ENCODE measurements at regions not wholly inside any gene's neighbourhood (a gene's known extent, or its start where the extent isn't known, plus 50 kb on each side); places are given as distances from the start of the nearest gene placed in this dataset.
"Not testable (repeated sequence)": the region's sequence is repeated elsewhere in the genome, so short reads cannot be mapped to it uniquely, and the experiment has no call there.

DNA sequence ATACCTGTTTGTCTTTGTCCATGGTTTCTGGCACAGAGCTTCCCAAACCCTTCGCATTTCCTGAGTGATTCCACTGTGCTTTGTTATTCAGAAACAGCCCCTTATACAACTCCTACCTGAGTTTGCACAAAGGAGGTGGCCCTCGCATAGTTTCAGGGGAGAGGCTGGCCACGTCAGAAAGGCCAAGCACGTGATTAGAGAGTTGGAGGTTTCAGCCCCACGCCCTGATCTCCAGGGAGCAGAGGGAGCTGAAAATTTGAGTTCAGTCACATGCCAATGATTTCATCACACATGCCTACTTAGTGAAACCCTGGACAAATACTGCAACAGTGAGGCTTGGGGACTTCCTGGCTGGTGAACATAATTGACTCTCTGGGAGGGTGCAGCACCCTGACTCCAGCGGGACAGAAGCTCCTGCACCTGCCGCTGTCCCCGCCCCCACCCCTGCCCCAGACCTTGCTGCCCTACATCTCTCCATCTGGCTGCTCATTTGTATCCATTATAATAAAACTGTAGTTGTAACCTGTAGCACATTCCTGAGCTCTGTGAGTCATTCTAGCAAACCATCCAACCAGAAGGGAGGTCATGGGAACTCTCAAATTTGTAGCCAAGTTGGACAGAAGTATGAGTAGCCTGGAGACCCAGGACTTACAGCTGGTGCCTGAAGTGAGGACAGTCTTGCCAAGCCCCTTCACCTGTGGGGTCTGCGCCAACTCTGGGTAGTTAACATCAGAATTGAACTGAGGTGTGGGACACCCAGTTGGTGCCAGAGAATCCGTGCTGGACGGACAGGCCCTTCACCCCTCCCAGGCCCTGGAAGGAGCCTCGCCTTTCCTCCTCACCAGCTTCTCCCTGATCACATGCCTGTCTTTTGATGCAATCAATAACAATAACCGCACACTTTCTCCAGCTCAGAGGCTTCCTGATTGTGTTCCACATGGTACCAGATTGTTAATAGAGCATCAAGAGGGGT is 224.3 kb downstream of the ANAPC1 start:
- peak; percentile 88 for ATAC-seq

DNA sequence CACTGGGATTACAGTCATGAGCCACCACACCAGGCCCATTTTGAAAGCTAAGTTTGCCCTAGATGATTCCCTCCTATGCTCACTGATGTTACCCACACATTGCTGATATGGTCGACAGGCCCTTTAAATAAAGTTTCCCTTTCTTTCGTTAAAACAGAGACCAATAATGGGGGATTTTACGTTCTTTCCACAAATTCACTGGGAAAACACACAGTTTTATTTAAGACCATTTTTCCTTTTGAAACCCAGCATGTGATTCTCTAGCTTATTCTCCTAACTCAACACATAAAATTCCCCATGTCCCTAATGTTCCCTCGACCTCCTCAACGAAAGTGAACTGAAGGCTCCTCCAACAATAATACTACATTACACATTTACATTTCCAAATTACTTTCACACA is 223.2 kb downstream of the ANAPC1 start:
- no peak for ATAC-seq

DNA sequence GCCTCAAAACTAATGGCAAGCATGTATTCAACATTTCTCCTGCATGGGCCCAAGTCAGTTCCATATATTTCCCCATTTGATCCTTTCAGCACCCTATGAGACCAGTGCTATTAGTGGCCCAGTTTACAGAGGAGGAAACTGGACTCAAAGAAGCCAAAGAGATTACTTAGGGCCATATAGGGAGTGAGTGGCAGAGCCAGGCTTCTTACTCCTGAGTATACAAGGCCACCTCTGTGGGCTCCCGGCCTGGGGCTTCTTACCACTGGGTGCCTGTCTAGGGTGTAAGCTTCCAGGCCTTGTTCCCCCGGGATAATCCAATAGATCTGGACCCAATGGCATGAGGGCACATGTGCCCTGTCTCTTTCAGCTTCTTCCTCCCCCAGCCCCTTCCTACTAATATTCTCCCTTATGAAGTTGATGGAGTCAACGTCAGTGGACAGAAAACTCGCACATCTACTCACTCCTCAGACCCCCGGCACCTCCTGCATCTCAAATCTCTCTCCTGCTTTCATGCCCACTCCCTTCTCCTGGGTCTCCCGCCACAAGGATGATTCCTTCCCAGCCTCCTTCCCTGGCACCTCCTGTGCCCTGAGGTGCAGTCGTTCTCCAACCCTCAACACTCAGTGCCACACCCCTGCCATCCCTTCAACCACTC is 222.6 kb downstream of the ANAPC1 start:
- ATAC-seq = peak; percentile 40

DNA sequence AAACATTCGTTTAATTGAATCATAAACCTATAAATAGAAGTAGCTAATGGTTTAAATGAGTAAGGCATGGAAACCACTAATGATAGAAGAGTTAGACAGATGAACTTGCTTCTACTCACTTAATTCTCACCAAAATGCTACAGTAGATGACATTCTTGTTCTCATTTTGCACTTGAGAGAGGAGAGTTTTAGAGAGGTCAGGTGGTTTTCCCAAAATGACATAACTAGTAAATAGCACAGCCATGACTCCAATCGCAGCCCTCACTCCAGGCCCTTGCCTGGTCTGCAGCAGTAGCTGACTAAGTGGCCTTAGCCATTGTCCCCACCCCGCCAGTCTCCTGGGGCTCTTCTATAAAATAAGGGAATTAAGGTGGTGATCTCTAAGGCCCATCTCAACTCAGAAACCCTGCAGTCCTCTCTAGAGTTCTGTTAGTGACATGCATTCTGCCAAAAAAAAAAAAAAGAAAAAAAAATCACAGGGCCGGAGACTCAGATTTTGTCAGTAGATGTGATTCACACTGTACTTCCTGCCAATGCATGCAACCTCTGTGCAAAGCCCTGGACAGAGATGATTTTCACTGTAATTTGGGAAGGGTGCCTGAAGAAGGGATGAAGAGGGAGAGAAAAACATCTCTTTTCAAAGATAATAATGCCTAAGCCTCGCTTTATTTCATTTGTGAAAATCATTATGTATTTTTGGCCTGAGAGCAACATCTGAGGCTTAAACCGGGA is 221.8 kb downstream of the ANAPC1 start:
- no peak for ATAC-seq

DNA sequence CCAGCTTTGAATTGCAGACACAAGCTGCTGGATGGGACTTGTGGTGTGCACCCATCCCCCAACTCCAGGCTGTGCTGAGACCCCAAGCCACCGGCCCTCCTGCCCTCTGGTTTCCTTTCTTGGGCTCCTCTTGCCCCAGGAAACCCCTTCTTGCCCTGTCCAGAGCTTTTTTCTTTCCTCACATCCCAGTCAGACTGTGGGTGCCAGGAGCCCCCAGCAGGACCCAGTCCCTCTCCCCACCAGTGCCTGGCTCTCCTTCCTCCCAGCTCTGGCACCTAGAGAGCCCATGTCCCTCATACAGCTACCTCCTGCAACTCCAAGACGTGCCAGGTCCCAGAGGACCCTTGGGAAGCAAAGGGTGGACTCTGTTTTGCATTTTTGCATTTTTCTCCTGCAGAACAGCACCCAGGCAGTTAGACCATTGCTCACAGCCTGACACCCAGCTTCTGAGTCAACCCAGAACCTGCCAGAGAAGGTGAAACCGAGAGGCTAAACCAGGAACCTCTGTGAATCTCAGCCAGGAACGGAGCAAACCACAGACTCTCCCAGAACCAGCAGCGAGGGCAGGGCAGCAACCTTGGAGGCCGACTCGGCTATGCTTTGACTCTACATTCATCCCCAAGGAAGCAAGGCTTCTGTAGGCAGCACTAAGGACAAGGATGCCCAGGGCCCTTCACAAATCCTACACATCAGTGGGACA is 221.1 kb downstream of the ANAPC1 start:
- ATAC-seq = peak; percentile 44

DNA sequence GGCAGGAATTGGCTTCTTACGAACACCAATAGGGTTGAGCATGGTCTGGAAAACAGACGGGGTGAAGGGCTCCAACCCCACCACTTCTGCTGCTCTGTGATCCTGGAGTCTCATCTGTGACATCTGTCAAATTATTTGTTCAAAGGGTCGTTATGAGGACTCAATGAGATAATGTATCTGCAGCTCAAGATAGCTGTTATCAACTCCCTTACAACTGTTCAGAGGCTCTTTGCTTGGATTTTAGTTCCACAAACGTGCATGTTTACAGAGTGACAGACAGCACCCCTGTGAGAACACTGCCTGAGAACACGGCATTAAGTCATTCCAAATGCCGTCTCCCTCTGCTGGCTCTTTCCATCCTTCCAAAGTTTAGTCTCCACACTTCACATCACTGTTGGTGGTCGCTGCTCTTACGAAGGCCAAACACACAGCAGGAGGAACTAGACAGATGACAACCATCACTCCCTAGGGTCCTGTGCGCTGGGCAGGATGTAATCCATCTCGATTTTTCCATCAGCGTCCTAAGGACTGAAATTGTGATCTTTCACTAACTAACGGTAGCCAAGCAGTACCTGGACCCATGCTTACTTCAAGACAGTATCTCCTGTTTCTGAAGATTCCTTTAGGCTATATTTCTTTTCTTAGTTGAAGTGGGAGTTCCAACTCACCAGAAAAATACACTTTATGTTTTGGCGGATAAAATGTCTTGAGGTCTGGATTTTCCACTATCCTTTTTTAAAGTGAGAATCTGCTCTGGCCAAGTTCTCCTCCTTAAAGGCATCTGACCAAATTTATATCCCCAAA is 220.3 kb downstream of the ANAPC1 start:
- no peak for ATAC-seq

DNA sequence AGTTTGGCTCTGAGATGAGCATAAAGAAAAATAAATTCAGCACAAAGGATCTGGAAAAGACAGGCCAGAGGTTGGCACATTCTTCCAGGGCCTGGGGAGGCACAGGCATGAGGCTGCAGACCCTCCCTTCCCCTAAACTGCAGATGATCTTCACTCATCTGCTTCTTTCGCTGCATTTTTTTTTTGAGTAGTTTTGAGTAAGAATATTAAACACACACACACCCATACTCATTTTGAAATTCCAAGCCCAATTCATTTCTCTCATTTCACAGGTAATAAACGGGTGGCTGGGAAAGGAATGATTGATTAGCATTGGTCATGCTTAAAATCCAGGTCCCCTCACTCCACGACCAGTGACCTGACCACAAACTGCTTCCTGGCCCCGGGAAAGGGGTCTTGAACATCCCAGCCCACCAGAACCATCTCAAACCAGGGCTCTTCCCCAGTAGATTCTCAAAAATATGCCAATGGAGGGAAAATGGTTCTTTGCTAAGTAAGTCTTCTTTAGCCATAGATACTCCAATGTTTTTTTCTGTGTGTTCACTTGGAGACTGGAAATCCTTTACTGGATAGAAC is 219.6 kb downstream of the ANAPC1 start:
- no peak for ATAC-seq

DNA sequence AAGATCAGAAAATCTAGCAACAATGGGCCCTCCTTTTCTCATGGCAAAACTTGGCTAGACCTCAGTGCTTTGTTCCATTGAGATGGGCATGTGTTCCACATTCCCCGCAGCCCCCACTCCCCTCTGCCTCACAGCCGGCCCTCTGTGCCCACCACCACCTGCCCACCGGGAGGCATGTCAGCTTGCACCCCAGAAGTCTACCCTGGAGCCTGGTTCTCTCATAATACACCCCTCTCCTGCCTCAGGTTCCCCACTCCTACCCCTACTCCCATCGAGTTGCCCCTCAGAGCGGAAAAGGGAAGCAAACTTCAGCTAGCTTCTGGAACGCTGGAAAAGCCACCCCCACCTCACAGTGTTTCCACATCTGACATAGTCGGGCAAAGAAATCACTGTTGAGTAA is 219.0 kb downstream of the ANAPC1 start:
- ATAC-seq = no peak

DNA sequence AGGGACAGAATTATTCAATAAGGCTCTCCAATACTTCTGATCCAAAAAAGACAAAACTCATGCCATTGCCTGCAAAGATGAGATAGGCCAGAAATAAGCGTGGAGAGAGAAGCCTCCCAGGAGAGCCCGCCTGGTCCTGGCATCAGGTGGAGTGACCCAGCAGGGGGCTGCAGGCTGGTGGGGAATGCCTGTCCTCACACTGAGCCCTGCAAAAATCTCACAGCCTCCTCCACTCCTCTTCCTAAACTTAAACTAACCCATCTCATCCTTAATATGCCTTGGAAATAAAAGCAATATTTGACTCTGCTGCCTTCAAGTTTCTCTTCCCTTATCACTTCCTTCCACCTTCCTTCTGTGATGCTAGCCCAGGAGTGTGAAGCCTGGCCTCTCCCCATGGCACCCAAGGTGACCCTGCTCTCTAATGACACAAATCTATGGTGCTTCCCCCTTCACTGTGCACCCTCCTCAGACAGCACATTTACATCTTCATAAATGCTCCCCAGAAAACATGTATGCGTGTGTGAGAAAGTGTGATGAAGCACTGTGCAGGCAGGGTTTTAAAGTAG is 218.4 kb downstream of the ANAPC1 start:
- ATAC-seq = no peak

DNA sequence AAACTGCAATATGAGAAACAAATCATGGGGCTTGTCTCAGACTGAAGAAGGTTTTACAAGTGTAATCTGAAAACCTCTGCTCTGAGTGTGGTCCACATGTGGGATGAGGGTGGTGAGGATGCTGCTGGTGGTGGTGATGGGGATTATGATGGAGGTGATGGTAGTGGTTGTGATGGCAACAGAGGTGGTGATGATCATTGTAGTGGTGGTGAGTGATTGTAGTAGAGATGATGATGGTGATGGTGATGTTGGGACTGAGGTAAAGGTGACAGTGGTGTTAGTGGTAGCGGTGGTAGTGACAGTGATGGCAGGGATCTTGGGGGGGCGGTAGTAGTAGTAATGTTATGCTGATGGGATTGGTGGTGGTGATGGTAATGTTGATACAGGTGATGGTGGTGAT is 217.8 kb downstream of the ANAPC1 start:
- no peak for ATAC-seq

DNA sequence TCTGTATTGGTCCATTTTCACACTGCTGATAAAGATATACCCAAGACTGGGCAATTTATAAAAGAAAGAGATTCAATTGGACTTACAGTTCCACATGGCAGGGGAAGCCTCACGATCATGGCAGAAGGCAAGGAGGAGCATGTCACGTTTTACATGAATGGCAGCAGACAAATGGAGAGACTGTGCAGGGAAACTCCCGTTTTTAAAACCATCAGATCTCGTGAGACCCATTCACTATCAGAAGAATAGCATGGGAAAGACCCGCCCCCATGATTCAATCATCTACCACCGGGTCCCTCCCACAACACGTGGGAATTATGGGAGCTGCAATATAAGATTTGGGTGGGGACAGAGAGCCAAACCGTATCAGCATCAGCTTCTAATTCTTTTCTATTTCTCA is 217.0 kb downstream of the ANAPC1 start:
- no peak for ATAC-seq

DNA sequence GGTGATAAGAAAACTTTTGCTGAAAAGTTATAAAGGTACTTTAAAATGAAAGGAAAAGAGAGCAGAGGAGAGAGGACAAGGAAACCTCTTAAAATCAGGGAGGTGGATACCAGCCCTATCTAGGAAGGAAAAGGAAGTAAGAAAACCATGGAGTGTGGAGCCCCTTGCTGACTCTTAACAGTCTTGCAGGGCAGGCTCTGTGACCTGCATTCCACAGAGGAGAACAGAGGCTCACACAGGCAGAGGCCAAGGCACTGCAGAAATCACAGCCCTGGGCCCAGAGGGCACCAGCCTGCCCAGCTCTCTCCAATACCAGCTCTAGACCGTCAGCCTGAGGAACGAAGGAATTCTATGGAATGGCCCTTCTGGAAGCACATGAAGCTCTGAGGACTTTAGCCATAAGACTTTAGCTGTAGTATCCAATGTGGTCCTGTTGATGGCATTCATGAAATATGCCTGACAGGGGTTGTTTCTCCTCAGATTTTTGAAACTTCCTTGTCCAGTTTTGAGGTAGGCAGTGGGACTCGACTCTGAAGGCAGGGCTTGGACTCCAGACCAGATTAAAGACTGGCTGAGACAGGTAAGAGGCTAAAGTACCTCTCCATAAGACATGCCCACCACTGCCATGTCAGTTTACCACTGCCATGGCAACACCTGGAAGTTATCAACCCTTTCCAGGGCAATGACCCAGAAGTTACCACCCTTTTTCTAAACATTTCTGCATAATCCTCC is 216.3 kb downstream of the ANAPC1 start:
- peak; percentile 82 for ATAC-seq

DNA sequence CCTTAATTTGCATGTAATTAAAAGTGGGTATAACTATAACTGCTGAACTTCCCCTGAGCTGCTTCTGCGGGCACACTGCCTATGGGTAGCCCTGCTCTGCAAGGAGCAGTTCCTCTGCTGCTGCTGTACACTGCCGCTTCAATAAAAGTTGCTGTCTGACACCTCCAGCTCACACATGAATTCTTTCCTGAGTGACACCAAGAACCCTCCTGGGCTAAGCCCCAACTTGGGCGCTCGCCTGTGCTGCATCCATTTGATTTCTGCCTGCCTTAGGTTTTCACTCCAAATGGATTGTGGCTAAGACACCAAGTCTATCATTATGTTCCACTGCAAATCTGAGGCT is 215.7 kb downstream of the ANAPC1 start:
- ATAC-seq = no peak

DNA sequence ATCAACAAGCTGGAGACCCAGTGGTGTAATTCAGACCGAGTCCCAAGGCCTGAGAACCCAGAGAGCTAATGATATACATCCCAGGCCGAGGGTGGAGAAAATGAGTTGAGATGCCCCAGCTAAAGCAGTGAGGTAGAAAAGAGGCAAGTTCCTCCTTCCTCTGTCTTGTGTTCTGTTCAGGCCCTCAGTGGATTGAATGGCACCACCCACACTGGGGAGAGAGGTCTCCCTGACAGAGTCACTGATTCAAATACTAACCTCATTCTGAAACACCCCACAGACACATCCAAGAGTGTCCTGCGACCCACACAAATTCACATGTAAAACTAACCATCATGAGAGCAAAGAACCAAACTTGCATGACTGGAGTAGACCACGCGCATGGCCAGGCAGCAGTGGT is 215.3 kb downstream of the ANAPC1 start:
- no peak for ATAC-seq

DNA sequence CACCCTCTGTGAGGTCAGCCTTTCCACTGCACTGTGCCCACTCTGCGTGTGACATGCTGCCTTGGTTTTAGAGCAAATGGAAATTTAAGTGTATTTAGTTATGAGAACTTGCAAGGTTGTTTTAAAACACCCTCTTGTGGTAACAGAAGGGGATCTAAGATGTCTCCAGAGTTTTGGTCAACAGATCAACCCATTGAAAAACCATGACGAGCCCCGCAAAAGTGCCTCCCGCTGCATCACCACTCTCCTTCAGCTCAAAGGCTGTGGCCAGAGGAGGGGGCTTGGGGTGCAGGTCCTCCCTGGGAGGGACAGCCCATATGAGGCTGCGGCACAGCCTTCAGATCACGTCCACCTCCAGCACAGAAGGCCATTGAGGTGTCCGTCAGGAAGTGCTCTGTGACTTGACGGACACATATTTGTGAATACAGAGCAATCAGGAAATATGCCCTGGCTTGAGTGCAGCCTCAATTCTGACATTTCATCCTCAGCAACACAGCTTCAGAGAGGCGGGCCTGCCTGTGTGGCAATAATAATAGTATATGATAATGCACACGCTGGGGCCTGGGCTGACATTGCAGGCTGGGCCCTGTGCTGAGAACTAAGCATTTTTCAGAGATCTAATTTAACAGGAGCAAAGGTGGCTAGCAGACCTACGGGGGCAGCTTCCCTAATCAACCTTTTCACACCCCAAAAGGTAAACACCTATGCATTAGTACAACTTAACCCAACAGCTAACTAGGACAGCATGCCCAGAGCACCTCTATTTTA is 213.9 kb downstream of the ANAPC1 start:
- no peak for ATAC-seq

DNA sequence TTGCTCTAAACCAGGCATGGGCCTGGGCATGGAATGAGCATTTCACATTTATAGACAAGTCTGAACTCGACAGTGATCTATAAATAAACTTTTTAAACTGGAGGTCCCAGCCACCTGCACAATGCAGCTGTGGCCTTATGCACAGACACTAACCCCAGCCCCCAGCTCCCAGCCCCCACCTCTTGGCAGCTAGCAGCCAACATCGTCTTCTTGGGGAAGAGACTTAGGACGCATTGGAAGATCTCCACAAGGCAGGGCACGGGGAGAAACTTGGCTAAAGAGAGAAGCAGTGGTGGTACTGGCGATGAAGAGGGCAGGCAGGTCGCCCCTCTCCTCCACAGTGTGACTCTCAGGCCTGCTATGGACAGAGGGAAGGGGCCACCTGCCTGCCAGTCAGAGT is 213.2 kb downstream of the ANAPC1 start:
- no peak for ATAC-seq

DNA sequence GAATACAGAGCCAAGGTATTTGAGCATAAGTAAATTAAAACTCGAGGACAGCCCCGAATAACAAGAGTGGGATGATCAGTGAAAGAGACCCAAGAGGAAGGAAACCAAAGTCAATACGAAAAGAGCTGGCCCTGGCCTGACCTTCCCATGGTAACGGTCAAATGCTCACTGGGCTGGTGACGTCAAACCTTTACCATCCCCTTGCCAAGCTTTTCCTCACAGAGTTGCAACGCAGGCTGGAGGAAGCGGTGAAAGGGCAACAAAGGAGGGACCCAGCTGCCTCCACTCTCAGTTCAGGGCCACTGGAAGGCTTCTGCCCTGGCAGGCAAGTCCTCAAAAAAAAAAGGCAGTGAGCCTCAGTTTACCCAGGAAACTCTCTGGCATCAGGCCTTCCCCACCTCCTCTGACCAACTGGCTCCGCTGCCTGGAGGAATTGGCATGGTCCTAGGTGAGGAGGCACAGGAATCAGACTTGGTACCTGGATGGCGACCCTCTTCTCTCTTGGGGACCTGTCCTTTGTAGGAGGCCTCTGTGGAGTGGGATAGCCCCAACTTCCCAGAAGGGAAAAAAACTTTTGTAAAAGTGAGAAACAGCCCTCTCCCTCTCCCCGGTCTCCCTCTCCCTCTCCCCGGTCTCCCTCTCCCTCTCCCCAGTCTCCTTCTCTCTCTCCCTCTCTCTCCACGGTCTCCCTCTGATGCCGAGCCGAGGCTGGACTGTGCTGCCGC is 212.4 kb downstream of the ANAPC1 start:
- ATAC-seq = no peak

DNA sequence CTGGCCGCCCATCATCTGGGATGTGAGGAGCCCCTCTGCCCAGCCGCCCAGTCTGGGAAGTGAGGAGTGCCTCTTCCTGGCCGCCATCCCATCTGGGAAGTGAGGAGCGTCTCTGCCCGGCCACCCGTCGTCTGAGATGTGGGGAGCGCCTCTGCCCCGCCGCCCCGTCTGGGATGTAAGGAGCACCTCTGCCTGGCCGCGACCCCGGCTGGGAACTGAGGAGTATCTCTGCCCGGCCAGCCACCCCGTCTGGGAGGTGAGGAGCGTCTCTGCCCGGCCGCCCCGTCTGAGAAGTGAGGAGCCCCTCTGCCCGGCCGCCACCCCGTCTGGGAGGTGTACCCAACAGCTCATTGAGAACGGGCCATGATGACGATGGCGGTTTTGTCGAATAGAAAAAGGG is 211.4 kb downstream of the ANAPC1 start:
- ATAC-seq = not testable (repeated sequence)

DNA sequence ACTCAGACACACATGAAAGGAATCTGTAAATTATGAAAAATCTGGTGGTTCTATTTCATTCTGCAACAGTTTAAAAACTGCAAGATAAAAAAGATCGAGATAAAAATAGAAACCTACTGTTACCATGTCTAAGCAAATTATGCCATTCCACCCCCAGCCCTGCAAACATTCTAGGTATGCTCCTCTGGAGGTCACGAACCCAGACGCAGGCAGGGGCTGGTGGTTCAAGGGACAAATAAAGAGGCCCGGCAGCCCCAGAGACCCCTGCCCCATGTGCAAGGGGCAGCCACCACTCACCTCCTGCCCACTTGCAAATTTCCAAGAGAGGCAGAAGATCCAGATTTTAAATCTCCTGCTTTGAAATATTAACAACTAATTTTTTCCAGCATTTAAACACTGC is 210.5 kb downstream of the ANAPC1 start:
- no peak for ATAC-seq

Data from esophagus mucosa (tissue), 1 donor.